Muscle of back (tissue), 3 donors: ENCODE measurements at regions not wholly inside any gene's neighbourhood (a gene's known extent, or its start where the extent isn't known, plus 50 kb on each side); places are given as distances from the start of the nearest gene placed in this dataset.
A peak's percentile ranks its signal among the peaks of the same experiment; 100 is the strongest.

Source experiments
- DNase-seq, 3 donors: peaks; one replicate each; pipeline versions ENCODE4 v3.0.0 to v3.0.0-alpha.2; 2013

DNA sequence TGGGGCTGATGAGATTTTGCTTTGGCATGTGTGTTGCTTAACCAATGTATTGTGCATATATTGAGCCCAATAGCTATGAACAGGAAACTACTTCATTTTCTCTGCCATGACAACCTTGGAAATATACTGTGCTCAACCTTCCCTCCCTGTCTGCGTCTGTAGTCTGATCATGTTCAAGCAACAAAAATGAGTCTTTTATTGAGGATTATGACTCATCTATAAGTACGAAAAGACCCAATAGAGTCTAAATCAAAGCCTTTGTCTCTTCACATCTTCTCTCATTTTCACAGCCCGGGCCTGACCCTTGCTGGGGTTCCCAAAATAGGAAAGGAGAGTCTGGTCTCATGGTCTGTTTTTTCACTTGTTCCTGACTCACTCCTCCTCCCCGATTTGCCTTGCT is 158.2 kb downstream of the CAND1 start:
- DNase-seq, result no peak

DNA sequence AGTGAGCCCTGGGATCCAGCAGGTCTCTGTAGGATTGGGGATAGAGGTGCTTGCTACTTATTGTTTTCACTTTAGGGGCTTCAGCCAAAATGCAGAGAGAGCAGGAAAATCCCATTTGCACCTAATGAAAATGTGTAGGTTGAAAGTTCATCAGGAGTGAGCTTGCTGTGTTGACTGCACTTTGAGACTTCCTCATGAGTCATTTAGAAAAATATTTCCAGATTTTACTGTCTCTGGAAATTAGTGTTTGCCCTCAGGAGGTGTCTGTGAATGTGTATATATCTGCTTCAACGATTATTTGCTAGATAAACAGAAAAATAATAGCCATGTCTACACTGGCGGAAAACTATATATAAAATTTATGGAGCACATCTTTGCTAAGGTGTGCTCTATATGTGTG is 159.3 kb downstream of the CAND1 start:
- DNase-seq, result no peak

DNA sequence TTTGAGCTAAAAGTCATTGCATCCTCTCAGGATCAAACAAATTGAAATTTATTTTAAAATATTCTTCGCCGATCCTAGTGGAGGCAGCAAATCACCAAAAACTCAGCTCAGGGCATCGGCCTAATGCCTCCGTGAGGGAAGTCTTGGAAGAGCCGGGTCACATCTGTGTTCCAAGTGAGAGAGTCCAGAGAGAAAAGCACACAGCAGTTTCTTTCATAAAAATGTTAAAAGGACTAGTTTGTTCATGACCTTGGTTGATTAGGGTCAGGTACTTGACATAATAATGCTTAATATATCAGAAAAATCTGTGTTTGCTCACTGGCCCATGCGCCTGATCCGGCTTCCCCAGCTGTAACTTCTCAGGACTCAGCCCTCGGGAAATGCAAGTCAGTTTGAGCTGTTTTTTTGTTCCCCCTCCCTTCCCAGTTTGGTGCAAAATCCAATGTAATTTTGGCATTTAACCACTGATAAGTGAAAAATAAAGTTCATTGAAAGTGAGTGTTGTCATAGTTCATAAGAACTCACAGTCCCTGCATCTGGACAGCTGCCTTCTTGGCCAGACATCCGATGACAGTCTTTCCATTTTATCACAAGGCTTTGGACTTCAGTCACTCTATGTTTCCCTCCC is 161.7 kb downstream of the CAND1 start:
- DNase-seq, result peak; percentile 64 to 86 (median 80)

DNA sequence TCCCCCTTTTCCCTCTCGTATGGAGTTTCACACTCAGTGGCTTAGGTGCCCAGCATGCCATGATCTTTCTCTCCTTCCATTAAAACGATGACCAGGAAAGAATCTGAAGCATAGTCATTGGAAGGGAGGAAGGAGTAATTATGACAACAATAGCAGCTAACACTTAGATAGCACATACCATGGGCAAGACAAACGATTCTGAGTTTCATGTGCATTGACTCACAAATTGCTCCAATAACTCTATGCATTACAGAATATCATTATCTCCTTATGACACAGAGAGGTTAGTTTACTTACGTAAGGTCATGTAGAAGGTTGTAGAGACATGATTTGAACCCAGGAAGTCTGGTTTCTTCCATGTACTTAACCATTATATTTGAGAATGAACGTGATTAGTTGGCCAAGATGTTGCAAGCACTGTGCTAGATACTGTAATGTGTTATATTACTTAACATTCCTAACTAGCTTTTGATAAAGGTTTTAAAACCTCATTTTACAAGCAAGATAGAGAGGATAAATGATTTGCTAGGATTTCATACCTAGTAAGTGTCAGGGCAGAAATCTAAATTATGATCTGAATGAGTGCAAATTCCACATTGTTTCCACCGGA is 162.4 kb downstream of the CAND1 start:
- DNase-seq, result no peak

DNA sequence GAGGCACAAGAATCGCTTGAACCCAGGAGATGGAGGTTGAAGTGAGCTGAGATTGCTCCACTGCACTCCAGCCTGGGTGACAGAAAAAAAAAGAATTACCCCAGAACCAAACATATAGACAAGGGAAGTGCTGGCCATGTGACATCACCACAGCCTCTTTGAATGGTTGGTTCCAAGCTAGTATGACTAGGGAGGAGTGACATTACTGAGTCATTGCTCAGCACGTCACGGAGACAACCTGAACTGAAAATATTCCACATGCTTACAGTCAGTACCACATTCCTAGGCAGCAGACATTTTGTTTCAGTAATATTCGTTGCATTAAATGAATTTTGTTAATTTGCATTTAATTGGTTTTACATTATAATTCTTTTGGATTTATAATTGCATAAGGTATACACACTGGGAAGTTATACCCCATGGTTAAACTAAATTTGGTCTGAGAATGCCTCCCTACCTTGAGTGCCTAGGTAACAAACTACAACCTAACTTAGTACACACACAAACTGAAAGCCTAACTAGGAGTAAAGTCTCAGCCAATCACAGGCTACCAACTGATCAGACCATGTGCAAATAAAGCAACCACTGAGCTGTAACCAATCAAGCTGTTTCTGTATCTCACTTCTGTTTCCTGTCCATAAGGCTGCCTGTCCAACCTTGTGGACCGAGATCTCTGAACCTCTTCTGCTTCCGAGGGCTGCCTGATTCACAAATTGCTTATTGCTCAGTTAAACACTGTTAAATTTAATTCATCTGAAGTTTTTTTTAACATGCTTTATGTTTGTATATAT is 164.4 kb downstream of the CAND1 start:
- DNase-seq, result no peak

DNA sequence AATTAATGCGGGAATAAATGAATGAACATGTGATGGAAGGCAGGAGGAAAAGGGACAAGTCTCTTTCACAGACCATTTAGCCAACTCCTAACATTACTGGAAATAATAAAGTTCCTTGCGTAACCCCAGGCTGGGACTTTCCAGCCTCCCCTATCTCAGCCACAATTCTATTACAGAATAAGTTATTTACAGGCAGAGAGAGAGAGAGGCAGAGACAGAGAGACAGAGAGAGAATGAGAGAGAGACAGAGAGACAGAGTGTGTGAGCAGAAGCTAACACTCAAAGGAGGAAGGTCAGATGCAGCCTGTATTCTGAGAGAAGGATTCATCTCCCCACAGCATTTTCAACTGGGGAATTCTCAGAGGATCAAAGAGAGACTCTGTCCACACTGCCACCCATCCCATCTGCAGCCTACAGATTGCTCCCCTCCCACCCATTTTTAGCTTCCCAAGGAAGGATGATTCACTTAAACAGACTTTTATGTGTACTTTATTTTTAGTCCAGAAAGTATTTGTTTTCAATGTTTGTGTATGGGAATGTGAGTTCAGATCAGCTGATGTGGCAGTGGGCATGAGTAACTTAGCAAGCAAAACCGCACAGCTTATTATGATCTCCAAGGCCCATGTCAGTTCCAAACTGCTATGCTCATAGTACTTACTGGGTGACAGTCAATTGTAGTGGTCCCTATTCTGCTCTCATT is 165.7 kb downstream of the CAND1 start:
- DNase-seq, result peak in 1 of 3 donors; percentile 89

DNA sequence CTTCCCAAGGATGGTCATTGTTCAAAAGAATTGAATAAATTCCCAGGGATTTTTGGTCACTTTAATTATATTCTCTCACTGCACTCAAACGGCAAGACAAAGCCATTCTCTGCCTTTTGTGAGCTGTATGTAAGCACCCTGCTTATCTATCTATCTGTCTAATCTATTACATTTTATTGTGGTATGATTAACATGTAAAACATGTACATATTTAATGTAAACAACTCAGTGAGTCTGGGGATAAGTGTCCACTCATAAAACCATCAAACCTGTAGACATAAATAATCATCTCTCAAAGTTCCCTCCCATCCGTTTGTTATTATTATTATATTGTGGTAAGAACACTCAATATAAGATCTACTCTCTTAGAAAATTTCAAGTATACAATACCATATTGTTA is 167.1 kb downstream of the CAND1 start:
- DNase-seq, result no peak

DNA sequence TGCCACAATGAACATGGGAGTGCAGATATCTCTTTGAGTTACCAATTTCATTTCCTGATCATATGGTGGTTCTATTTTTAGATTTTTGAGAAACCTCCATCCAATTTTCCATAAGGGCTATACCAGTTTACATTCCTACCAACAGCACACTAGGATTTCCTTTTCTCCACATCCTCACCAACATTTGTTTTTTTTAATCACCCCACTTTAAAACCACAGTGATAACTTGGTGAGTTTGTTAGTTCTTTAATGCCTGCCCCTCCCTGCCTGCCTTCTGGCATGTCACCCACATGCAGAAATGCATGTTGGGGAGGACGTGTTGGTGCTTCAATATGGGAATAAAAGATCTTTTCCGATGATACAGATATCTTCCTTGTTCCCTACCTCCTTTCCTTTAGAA is 167.9 kb downstream of the CAND1 start:
- no peak for DNase-seq

DNA sequence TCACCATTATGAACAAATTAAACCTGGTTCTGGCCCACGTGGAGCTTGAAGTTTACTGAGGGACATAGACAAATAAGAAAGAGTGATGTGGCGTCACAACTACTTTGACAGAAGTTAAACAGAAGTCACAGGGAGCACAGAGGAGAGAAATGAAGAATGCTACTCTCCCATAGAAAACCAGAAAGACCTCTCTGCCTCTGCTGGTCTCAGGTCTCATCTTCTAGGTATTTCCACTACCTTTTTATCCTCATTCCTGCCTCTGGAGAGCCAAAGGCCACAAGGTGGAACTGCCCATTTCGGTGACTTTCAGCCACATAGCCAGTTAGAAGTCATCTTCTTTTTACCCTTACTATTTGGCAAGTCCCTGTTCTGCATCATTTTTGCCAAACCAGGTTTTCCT is 170.5 kb downstream of the CAND1 start:
- no peak for DNase-seq

DNA sequence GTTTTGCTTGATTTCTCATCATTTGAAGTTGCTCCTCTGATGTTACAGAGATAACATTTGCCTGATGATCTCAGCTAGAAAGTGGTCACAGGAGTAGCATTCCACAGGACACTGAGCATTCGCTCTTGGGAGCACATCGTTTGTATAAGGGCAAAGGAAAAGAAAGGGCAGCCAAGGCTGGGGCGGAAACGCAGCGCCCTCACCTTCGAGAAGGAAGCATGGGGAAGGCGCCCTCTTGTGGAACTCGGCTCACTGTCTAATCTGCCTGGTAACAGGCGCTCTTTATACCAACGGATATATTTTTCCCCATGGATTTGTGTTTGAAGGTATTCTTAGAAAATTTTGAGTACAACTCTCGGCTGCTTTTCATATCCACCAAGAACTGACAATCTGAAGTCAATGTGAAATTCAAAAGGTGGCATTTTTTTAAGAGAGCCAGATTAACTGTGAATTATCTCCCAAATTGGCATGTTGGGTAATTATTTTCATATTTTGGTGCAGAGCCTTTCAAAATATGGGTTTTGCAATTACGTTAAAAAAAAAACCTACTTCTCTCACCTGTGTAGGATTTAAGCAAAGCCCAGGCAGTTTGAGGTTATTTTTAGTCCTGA is 172.7 kb downstream of the CAND1 start:
- DNase-seq, result peak; percentile 74 to 87 (median 80)

DNA sequence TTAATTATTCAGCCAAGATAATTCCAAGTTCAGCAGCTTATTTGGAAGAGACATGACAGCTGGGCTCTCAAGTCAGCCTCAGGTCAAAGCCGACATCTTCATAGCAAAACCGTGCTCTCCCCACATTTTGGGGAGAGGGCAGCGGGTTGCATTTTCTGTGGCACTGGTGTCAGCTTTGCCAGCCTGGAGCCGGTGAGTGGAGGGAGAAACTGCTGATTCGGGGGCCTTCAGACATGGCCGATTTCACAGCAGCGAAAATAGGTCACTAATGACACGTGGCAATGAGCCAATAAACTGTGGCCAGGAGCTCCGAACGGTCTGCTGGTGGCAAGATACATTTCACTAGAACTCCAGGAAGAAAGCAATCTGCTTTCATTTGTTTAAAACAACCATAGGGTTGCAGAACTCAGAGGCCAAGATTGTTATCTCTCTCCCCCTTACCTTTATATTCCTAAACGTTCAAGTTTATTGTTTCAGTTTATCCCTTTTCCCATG is 173.2 kb downstream of the CAND1 start:
- DNase-seq, result peak; percentile 40 to 48 (median 46)

DNA sequence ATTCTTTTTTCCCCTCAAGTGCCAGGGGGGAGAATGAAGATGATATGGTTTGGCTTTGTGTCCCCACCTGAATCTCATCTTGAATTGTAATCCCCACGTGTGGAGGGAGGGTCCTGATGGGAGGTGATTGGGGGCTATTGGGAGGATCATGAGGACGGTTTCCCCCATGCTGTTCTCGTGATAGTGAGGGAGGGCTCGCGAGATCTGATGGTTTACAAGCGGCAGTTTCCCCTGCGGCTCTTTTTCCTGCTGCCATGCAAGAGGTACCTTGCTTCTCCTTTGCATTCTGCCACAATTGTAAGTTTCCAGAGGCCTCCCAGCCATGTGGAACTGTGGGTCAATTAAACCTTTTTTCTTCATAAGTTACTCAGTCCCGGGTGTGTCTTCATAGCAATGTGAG is 173.7 kb downstream of the CAND1 start:
- no peak for DNase-seq

DNA sequence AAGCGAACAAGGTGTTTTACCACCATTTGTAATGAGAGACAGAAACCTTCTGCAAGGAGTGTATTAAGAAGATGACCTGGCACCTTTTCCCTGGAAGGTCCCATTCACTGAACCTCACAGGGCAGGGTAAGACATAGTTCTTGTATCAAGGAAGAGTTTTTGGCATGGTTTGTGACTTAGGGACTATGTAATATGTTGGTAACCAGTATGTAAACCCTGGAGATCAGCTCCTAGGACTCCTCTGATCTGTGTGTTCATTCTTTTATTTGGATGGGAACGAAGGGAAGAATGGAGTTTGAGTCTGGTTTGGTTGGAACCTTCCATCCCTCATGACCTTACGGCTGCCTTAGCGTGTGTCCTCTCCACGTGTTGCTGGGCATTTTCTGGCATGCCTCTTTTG is 175.4 kb downstream of the CAND1 start:
- DNase-seq, result no peak

DNA sequence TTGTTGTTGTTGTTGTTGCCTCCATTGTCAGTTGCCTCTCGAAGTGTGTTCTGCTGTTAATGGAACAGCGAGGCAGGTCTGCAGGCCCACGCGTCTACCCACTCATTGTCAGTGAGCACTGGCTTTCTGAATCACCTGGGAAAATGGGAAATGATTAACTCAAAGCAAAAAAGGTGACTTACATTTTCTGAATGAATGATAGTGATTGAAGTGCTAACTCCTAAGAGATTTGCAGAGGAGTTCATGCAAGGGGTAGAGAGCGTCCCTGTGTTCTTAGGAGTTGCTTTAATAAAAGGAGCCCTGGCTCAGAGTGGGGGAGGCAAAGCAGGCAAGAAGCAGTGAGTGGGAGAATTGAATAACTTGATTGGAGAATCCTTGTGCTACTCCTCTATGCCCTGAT is 177.6 kb downstream of the CAND1 start:
- DNase-seq, result no peak

DNA sequence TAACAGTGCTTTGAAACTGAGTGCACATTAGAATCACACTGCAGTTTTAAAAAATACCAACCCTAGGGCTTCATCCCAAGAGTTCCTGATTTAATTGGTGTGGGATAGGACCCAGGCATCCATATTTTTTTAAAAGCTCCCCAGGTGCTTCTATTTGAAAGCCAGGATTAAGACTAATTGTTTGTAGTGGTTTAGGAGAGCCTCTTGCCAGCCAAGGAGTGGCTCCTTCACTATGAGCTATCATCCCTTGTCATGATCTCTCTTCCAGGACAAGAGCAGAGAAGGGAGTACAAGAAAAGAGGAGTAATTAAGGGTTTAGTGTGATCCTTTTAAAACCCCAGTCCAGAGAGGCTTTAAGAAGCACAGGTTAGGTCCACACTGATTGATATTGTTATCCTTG is 178.0 kb downstream of the CAND1 start:
- DNase-seq, result no peak

DNA sequence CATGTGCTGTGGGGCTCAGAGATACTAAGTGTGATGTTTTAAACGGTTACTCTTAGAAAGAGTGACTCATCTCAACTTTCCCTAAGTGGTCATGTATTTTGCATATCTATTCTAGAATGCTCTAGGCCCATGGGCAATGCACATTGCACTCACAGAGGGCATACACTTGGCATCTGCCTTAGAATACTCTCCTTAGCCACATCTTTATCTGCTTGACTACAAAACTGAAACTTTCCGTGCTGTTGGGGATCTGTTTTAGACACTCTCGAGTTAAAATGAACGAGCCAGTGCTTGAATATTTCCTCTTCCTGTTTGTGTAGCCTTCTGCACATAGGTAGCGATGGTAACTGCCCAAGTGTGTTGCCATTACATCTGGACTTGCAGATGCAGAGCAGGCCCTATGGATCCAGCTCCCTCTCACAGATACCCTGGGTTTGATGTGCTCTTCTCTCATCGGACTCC is 180.5 kb downstream of the CAND1 start:
- no peak for DNase-seq

DNA sequence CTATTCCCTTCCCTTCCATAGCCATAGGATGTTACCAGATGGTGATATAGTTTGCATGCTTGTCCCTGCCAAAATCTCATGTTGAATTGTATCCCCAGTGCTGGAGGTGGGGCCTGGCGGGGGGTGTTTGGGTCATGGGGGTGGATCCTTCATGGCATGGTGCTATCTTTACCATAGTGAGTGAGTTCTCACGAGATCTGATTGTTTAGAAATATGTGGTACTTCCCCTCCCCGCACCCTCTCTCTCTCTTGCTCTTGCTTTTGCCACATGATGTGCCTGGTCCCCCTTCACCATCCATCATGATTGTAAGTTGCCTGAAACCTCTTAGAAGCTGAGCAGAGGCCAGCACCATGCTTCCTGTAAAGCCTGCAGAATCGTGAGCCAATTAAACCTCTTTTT is 181.3 kb downstream of the CAND1 start:
- no peak for DNase-seq

DNA sequence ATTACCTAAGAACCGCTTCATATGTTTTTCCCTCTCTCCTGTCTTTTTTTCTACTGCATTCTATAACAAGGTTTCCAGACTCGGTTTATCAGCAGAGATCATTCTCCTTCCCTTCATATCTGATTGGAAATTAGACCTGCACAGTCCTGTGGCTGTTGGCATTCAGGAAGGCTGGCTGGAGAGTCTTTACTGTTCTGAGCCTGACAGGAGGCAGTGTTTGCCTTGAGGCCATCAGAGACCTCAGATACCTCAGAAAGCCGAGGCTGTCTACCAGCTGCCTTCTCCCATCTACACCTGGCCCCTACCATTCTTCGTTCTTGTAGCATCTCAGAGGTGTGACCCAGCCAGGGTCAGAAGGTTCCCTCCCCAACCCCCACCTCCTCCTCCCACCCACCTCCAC is 182.0 kb downstream of the CAND1 start:
- no peak for DNase-seq

DNA sequence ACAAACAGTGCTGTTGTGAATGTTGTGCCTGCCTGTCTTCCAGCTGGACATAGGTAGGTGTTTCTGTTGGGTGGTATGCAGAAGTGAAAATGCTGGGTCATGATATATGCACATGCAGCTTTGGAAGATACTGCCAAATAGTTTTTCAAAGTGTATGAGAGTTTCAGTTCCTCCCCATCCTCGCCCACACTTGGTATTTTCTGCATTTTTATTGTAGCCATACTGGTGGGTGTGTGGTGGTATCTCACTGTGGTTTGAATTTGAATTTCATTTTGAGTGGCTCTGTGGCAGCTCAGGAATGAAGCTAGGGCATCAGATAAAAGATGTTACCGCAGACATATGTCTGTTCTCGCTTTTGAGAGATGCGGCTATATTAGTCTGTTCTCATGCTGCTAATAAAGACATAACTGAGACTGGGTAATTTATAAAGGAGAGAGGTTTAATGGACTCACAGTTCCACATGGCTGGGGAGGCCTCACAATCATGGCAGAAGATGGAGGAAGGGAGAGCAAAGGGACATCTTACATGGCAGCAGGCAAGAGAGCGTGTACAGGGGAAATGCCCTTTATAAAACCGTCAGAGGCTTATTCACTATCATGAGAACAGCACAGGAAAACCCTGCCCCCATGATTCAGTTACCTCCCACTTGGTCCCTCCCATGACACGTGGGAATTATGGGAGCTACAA is 183.1 kb downstream of the CAND1 start:
- no peak for DNase-seq

DNA sequence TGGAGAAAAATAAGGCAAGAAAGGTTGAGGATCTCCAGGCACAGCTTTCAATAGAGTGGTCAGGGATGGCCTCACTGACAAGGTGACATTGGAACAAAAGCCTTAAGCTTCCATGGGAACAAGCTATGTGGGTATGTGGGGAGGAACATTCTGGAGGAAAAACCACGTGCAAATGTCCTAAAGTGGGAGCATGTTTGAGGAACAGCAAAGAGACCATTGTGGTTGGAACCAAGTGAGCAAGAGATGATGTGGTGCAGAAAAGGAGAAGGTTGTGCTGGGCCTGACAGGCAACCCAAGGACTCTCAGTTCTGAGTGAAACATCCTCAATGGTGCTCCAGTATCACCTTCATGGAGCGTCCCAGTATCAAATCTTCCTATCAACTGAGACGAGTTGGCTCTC is 184.0 kb downstream of the CAND1 start:
- DNase-seq, result no peak

DNA sequence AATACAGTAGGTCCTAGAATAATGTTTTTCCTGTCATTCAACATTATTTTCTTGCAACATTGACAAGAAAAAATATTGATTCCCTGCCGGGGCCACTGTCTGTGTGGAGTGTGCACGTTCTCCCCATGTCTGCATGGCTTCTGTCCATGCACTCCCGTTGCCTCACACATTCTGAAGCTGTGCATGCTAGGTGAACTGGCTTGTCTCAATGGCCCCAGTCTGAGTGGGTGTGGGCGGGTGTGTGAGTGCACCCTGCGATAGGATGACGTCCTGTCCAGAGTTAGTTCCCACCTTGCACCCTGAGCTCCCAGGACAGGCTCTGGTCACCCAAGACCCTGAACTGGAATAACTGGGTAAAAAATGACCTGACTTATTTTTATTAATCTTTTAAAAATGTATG is 186.1 kb downstream of the CAND1 start:
- no peak for DNase-seq
